ENCODE measurements at regions not wholly inside any gene's neighbourhood (a gene's known extent, or its start where the extent isn't known, plus 50 kb on each side); places are given as distances from the start of the nearest gene placed in this dataset.

DNA sequence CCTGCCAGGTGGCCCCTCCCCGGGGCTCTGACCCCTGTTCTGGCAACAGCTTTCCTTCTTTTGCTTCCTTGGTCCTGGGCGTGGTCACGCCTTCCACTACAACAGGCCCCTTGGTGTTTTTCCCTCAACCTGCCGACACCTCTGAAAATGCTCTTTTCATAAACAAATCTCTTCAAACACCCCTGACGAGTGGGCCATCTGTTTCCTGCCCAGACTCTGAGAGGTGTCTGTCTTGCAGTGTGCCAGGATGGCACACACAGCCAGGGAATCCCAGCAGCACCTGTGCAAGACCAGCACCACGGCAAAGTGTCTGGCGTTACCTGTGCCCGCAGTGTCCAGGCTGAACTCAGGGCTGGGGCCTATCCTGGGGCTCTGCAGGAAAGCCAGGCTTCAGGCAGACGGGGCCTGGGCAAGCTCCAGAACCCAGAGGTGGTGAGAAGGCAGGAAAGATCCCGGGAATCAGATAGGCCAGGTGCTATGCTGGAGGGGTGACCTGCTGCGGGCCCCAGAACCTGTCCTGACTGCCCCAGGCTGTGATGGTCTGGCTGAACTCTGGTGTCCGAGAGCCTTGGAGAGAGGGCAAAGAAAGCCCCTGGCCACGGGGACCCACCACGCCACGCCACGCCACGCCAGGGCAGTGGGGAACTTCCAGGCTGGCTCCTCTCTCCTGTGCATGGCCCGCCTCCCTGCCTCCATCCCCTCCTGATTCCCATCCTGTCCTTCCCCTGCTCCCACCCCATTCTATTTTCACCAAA is 88.9 kb downstream of the SIK1 start:
- TF ChIP-seq, protein P1, sequence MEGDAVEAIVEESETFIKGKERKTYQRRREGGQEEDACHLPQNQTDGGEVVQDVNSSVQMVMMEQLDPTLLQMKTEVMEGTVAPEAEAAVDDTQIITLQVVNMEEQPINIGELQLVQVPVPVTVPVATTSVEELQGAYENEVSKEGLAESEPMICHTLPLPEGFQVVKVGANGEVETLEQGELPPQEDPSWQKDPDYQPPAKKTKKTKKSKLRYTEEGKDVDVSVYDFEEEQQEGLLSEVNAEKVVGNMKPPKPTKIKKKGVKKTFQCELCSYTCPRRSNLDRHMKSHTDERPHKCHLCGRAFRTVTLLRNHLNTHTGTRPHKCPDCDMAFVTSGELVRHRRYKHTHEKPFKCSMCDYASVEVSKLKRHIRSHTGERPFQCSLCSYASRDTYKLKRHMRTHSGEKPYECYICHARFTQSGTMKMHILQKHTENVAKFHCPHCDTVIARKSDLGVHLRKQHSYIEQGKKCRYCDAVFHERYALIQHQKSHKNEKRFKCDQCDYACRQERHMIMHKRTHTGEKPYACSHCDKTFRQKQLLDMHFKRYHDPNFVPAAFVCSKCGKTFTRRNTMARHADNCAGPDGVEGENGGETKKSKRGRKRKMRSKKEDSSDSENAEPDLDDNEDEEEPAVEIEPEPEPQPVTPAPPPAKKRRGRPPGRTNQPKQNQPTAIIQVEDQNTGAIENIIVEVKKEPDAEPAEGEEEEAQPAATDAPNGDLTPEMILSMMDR (IDR thresholded peaks at IDR 0.05), result no peak
- TF ChIP-seq POLR2A (IDR thresholded peaks at IDR 0.05), result no peak
- Histone ChIP-seq H3K27me3 (no peaks in the 10 kb centered on the region), H3K27ac (no peak overlapping the region), H3K9me3 (no peaks in the 10 kb centered on the region), H3K4me1 (peaks cover 0 to 6% (median 0%) of the 10 kb centered on the region in 4 donors), H3K4me3 (no peak overlapping the region), H3K36me3 (no peaks in the 10 kb centered on the region)
- no peak for DNase-seq

DNA sequence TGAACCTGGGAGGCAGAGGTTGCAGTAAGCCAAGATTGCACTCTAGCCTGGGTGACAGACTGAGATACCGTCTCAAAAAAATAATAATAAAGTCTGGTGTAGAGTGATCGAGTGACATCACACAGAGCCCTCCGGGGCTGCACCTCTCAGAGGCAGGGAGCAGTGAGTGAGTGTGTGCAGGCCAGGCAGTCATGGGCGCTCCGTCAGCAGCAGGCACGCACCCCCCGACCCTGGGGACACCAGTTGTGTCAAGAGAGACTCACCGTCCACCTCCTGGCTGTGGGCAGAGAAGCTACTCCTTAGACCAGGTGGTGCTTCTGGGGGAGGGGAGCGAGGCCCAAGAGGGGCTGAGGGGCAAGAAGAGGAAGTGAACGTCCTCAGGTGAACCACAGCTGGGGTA is 91.8 kb downstream of the SIK1 start:
- DNase-seq, result no peak
- H3K4me3 ChIP-seq, result no peak overlapping the region
- H3K4me1 ChIP-seq, result peaks cover 0 to 14% (median 0%) of the 10 kb centered on the region in 4 donors
- no peak for TF ChIP-seq POLR2A (IDR thresholded peaks at IDR 0.05)
- TF ChIP-seq, protein P1 (IDR thresholded peaks at IDR 0.05), result no peak
- H3K27ac ChIP-seq, result no peak overlapping the region
- H3K27me3 ChIP-seq, result no peaks in the 10 kb centered on the region
- no peaks in the 10 kb centered on the region for H3K9me3 ChIP-seq
- H3K36me3 ChIP-seq, result no peaks in the 10 kb centered on the region

DNA sequence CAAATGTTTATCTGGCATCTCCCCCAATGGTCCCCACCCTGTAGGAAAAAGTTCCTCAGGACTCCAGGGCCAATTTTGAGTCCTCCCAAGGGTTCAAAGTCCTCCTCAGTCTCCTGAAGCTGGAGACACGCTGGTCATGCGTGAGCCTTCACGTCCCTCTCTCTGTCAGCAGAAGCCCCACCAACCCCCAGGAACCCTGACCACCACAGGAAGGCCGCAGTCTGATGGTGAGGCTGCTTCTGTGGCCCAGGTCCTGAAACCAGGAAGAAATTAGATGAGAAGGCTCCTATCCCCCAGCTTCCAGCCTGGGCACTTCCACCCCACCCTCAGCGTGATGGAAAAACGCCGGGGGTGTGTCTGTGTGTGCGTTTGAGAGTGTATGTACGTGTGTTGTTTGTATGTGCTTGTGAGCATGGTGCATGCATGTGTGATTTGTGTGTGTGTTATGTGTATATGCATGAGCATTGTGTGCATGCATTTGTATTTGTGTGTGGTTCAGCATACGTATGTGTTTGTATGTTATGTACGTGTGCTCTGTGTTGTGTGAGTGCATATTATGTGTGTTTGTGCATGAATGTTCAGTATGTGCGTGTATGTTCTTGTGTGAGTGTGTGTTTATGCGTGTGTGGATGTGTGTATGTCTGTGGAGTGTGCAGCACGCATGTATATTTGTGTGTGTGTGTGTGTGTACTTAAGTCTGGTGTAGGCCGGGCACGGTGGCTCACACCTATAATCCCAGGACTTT is 92.5 kb downstream of the SIK1 start:
- TF ChIP-seq, protein P1 (IDR thresholded peaks at IDR 0.05), result no peak
- TF ChIP-seq POLR2A (IDR thresholded peaks at IDR 0.05), result no peak
- peak overlapping the region in 2 of 4 donors; percentile 45 to 72 for H3K27ac ChIP-seq
- H3K36me3 ChIP-seq, result no peaks in the 10 kb centered on the region

GRCh38 chr21:43333298-43334062 is 93.5 kb downstream of the SIK1 start:
- no peak overlapping the region for H3K4me3 ChIP-seq
- TF ChIP-seq, protein P1 (IDR thresholded peaks at IDR 0.05), result no peak
- TF ChIP-seq POLR2A (IDR thresholded peaks at IDR 0.05), result no peak

More for the DNA sequence above, 92.5 kb downstream of the SIK1 start:
- no peak for DNase-seq
- Histone ChIP-seq H3K9me3 (no peaks in the 10 kb centered on the region), H3K4me3 (no peak overlapping the region), H3K27me3 (no peaks in the 10 kb centered on the region), H3K4me1 (peaks cover 0 to 14% (median 0%) of the 10 kb centered on the region in 4 donors)

GRCh38 chr21:43332861-43333297 is 94.1 kb downstream of the SIK1 start:
- H3K27me3 ChIP-seq, result no peaks in the 10 kb centered on the region
- no peak overlapping the region for H3K4me3 ChIP-seq
- TF ChIP-seq POLR2A (IDR thresholded peaks at IDR 0.05), result no peak
- TF ChIP-seq, protein P1 (IDR thresholded peaks at IDR 0.05), result no peak
- peak overlapping the region in 2 of 4 donors; percentile 45 to 72 for H3K27ac ChIP-seq
- no peak for DNase-seq
- no peaks in the 10 kb centered on the region for H3K36me3 ChIP-seq
- H3K9me3 ChIP-seq, result no peaks in the 10 kb centered on the region
- peaks cover 0 to 14% (median 0%) of the 10 kb centered on the region in 4 donors for H3K4me1 ChIP-seq

More at GRCh38 chr21:43333298-43334062, 93.5 kb downstream of the SIK1 start:
- peak overlapping the region in 2 of 4 donors; percentile 45 to 72 for H3K27ac ChIP-seq
- H3K9me3 ChIP-seq, result no peaks in the 10 kb centered on the region
- H3K27me3 ChIP-seq, result no peaks in the 10 kb centered on the region
- no peak for DNase-seq
- peaks cover 0 to 14% (median 0%) of the 10 kb centered on the region in 4 donors for H3K4me1 ChIP-seq
- H3K36me3 ChIP-seq, result no peaks in the 10 kb centered on the region
